ENCODE measurements at regions not wholly inside any gene's neighbourhood (a gene's known extent, or its start where the extent isn't known, plus 50 kb on each side); places are given as distances from the start of the nearest gene placed in this dataset.

GRCh38 chr2:160582081-160582480, 88.5 kb upstream of the RBMS1 start:
- no peak overlapping the region for H3K4me3 ChIP-seq (ENCODE audit: low read depth, low read length)
- no peaks in the 10 kb centered on the region for H3K27me3 ChIP-seq
- H3K9me3 ChIP-seq: no peaks in the 10 kb centered on the region
- no peaks in the 10 kb centered on the region for H3K4me1 ChIP-seq
- no peak for DNase-seq
- no peaks in the 10 kb centered on the region for H3K36me3 ChIP-seq
- TF ChIP-seq CTCF (IDR thresholded peaks at IDR 0.05; ENCODE audit: low read depth, low read length): no peak

GRCh38 chr2:160582490-160583145, 89.0 kb upstream of the RBMS1 start:
- Histone ChIP-seq H3K27me3 (no peaks in the 10 kb centered on the region), H3K4me1 (no peaks in the 10 kb centered on the region), H3K9me3 (no peaks in the 10 kb centered on the region), H3K36me3 (no peaks in the 10 kb centered on the region), H3K4me3 (ENCODE audit: low read depth, low read length) (no peak overlapping the region)
- no peak for DNase-seq
- no peak for TF ChIP-seq CTCF (IDR thresholded peaks at IDR 0.05; ENCODE audit: low read depth, low read length)

GRCh38 chr2:160583146-160583535, 89.5 kb upstream of the RBMS1 start:
- Histone ChIP-seq H3K4me3 (ENCODE audit: low read depth, low read length) (no peak overlapping the region), H3K27me3 (no peaks in the 10 kb centered on the region), H3K9me3 (no peaks in the 10 kb centered on the region), H3K36me3 (no peaks in the 10 kb centered on the region), H3K4me1 (no peaks in the 10 kb centered on the region)
- no peak for TF ChIP-seq CTCF (IDR thresholded peaks at IDR 0.05; ENCODE audit: low read depth, low read length)
- no peak for DNase-seq

GRCh38 chr2:160583813-160584537, 90.4 kb upstream of the RBMS1 start:
- Histone ChIP-seq H3K4me3 (ENCODE audit: low read depth, low read length) (no peak overlapping the region), H3K4me1 (no peaks in the 10 kb centered on the region), H3K27me3 (no peaks in the 10 kb centered on the region), H3K9me3 (no peaks in the 10 kb centered on the region), H3K36me3 (no peaks in the 10 kb centered on the region)
- no peak for DNase-seq
- TF ChIP-seq CTCF (IDR thresholded peaks at IDR 0.05; ENCODE audit: low read depth, low read length): no peak

- no peak for TF ChIP-seq CTCF (IDR thresholded peaks at IDR 0.05; ENCODE audit: low read depth, low read length)
- no peak for DNase-seq
- Histone ChIP-seq H3K27me3 (no peaks in the 10 kb centered on the region), H3K4me3 (ENCODE audit: low read depth, low read length) (no peak overlapping the region), H3K36me3 (no peaks in the 10 kb centered on the region), H3K4me1 (no peaks in the 10 kb centered on the region), H3K9me3 (no peaks in the 10 kb centered on the region)
Observed at GRCh38 chr2:160584972-160585494, 91.4 kb upstream of the RBMS1 start.

GRCh38 chr2:160590664-160591063, 97.1 kb upstream of the RBMS1 start:
- Histone ChIP-seq H3K27me3 (no peaks in the 10 kb centered on the region), H3K4me3 (ENCODE audit: low read depth, low read length) (no peak overlapping the region), H3K9me3 (no peaks in the 10 kb centered on the region), H3K4me1 (no peaks in the 10 kb centered on the region), H3K36me3 (no peaks in the 10 kb centered on the region)
- TF ChIP-seq CTCF (IDR thresholded peaks at IDR 0.05; ENCODE audit: low read depth, low read length): no peak
- no peak for DNase-seq

Data from BE2C (cell line).